Activated CD8-positive, alpha-beta memory T cell treated with anti-CD3 and anti-CD28 coated beads, Interleukin-2, amount 50 U/mL, for 24 hours (primary cell): ENCODE measurements at regions not wholly inside any gene's neighbourhood (a gene's known extent, or its start where the extent isn't known, plus 50 kb on each side); places are given as distances from the start of the nearest gene placed in this dataset.

Source experiments
- DNase-seq: peaks from one replicate; pipeline ENCODE4 v3.0.0-alpha.2; 2020; ENCODE audit errors: extremely low read depth

DNA sequence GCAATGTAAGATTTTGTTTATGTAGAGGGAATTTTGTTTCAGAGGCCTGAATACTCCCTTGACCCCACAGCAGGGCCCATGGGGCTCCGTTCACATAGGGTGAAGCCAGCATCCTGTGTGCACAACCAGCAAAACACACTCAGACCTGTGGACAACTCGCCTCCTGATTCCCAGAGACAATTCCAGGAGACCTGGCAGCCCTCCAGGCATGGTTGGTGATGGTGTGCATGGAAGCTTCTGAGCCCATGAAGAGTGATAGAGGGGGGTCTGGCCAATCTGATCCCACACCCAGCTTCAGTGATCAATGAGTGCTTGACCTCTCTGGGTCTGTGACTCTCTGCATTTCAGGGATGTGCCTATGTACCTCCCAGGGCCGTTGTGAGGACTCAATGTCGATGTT lies 91.0 kb upstream of the RAB6C start:
- no peak for DNase-seq

DNA sequence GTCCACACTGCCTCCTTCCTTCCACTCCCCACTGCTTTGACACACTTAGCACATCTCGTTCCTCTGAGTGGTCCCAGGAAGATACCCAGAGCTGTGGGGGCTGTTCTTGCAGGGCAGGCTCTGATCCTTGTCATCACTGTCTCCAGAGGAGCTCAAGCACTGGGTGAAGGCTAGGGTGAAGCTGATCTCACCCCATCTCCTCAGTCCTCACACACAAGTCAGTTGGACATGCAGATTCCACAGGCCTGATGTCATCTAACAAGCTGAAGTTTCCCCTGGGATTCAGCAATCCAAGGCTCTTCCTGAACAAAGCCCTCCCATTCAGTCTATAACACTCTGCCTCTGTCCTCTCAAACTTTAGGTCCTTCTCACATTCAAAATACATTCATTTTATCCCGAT lies 90.6 kb upstream of the RAB6C start:
- DNase-seq, result no peak

DNA sequence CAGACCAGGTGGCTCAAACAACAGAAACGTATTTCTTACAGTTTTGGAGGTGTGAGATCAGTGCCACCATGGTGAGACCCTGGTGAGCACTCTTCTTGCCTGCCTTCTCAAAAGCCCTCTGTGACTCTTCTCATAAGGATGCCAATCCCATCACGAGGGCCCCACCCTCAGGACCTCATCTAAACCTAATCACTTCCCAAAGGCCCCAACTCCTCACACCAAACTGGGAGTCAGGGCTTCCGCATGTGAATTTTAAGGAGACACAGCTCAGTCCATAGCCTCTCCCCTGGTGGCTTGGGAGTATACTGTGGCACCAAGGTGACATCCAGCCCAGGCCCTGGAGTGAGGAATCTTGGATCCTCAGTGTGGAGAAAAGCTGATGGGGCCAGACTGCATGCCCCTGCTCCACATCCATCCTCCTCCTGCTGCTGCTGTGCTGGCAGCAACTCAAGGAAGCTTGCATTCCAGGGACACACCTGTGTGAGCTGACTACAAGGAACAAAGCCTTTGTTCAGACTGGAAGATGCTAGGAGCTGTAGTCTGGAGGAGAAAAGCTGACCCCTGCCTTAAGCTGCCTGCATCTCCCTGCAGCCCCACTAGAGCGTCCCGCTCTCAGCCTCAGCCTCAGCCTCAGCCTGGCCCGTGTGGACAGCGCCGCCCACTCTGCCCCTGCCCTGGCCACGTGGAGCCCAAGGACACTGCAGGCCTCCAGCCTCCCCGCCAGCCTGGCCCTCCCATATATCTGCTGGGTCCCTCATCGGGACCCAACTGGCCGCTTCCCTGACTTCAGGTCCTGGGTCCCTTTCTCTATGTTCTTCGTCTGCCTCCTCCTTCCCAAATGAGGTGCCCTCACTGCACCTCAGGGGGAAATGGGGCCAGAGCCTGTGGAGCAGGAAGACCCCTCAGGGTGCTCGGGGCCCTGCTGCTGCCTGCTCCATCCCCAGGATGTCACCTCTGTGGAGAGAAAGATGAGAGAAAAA lies 87.8 kb upstream of the RAB6C start:
- no peak for DNase-seq

DNA sequence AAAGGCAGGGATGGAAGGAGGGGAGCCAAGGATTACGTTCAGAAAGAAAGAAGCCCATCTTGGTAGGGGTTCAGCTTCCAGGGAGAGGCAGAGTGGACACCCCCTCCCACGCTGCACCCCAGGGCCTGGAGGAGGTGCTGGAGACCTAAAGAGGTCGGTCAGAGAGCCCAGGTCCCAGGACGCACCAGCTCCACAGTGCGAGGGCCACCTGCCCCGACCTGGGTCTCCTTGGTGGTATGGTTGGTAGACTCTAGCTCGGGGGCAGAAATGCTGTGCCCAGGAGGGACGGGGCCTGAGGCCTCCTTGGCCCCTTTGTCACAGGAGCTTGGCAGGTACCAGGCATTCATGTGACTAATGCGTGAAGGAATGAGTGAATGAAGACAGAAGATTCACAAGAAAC lies 87.1 kb upstream of the RAB6C start:
- no peak for DNase-seq

DNA sequence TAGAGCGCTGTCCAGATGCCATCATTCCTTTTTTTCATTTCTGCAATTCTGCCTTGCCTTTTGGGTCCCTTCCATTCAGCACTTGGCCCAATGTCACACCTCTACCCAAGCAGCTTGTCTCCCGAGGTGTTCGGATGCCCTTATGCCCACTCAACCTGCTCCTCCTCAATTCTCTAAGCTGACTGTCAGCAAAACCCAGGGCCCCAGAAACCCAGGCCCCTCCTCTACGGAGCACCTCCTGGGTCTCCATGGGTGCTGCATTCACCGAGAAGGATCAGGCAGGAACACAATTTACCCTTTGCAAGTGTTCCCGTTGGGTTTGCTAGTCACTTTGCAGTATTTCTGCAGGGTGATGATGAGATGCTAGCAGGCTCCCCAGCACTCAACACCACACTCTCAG lies 86.7 kb upstream of the RAB6C start:
- DNase-seq, result no peak

DNA sequence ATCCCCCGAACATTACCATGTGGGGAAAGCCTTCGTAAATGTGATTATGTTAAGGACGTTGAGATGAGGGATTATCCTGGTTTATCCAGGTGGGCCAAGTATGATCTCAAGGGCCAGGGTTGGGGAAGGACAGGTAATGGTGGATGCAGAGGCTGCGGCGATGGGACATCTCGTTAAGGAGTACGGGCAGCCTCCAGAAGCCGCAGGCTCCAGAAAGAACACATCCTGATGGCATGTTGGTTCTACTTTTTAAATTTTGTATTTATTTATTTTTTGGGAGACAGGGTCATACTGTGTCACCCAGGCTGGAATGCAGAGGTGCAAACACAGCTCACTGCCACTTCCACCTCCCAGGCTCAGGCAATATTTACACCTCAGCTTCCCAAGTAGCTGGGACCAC lies 86.2 kb upstream of the RAB6C start:
- DNase-seq, result no peak

DNA sequence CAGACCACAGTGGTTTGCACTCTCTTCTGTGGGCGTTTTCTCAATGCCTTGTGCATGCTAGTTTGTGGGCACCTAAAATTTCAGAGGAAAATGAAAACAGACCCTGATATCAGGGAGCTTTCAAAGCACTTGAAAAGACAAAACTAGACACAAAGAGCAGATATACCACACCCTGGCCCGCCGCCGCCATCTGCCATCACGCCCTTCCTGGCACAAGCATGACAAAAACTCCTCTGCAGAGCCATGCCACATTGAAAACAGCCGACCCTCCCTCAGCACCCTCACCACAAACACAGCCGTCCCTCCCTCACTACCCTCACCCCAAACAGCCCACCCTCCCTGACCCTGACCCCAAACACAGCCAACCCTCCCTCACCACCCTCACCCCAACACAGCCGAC lies 84.8 kb upstream of the RAB6C start:
- DNase-seq, result no peak

DNA sequence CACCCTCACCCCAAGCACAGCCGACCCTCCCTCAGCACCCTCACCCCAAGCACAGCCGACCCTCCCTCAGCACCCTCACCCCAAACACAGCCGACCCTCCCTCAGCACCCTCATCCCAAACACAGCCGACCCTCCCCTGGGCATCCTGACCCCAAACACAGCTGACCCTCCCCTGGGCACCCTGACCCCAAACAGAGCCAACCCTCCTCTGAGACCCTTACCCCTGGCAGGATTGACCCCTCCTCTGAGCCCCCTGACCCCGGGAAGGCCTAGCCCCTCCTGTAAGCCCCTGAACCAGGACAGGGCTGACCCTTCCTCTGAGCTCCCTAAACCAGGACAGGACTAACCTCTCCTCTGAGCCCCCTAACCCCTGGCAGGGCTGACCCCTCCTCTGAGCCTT lies 84.4 kb upstream of the RAB6C start:
- DNase-seq, result no peak

DNA sequence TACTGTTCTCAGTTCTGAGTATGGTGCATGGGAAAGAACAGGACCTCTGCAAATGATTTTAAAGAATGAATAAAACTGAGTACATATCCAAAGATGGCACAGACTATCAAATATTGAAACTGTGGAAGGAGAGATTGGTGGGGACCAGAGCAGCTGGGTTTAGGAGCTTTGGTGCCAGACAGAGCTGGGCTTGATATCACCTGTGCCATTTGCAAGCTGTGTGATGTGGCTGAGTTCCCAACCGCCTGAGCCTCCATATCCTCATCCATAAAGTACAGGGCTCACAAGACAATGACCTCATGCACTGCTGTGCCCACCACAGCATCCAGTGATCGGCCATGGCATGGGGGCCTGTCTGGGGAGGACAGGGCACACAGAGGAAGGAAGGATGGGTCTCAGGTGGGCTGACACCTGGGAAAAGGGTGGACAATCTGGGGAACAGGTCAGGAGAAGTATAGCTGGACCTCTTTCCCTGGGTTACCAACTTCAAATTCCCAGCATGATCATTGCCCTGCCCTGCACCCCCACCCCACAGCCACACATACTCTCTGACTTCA lies 83.9 kb upstream of the RAB6C start:
- no peak for DNase-seq

DNA sequence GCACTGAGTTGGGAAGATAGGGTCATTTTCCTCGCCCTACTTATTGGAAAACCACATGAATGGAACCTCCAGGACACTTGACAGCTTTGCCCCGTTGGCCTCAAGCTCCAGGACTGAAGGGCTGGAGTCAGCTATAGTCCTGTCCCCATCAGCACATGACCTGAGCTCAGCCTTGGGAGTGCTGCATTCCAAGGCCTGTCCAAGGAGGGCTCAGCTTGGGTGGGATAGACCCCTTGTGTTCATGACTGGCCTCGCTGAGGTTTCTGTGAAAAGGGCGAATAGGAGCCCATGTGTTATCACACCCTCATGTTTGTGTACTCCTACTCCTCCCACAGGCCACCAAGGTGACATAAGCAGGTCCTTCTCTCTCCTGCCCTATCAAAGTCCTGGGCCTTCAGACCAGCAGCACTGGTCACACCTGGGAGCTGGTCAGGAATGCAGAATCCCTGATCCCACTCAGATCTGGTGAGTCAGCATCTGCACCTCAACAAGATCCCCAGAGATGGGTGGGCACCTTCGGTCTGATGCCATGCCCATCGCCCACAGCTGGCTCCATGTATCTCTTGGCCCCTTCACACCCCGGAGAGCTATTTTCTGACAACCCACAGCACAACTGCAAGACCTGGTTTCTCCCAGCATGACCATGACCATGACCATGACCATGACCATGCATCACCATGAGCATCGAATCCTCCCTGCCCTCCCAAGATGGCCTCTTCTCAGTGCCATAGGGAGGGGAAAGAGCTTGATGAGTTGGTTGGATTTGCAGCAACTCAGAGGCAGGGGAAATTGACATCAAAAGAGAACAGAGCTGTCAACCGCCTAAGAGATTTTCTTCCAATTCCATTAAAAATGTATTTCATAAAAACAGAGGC lies 83.0 kb upstream of the RAB6C start:
- no peak for DNase-seq

DNA sequence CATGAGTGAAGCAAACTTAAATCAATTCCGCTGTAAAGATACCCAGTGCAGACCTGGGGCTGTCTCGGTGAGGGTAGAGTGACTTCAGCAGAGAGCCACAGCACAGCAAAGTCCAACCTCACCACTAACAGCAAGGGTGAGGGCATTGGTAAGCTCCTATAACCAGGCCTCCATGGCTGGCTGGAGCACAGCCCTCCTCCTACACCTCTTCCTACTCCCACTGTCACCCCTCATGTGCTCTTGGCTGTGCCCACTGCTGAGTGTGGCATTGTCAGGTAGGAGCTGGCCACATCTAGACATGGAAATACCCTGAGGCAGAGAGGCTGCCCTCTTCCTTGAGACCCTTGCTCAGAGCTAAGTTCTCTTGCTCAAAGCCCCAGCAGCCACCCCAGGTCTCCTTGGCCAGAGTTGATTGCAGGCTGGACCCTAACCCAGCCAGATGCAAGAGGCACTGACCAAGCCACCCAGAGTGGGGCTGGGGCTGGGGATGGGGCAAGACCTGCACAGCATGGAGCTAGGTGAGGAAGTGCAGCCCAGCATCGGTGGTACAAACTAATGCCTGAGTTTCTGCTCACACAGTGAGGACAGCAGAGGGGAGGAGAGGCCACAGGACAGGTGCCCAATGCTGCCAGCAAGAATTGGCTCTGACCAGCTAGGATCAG lies 77.6 kb upstream of the RAB6C start:
- DNase-seq, result no peak

DNA sequence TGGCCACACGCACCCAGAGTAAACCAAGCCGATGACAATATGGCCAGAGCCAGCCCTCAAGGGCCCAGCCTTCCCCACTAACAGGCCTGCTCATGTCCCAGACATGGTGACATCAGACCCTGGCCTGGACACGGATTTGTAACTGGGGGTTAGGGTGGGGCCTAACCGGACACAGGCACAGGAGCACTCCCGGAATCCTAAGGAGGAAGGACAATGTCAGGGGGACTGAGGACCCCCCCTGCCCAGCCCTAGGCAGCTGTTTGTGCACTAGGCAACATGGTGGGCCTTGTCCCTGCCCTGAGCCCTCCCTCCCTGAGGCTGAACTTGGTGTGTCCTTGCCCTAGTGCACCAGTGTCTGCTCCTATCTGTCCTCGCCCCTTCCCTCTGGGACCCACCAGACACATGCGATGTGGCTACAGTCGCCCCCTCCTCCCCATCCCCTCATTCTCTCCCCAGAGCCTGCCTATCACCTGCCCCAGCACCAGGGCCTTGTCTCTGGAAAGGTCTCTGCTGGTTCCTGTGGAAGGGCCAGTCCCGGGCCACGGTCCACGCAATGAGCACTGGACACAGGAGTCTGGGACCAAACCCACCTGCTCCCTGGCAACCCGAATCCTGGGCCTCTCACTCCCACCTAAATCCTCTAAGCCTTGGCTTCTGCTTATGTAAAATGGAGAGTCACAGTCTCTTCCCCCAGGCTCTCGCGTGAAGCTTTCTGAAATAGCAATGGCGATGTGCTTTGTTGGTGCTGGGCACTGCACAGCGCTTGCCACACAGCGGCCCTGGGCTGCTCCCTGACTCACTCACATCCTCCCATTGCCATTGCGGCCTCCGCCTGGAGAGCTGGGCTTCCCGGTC lies 76.5 kb upstream of the RAB6C start:
- no peak for DNase-seq

DNA sequence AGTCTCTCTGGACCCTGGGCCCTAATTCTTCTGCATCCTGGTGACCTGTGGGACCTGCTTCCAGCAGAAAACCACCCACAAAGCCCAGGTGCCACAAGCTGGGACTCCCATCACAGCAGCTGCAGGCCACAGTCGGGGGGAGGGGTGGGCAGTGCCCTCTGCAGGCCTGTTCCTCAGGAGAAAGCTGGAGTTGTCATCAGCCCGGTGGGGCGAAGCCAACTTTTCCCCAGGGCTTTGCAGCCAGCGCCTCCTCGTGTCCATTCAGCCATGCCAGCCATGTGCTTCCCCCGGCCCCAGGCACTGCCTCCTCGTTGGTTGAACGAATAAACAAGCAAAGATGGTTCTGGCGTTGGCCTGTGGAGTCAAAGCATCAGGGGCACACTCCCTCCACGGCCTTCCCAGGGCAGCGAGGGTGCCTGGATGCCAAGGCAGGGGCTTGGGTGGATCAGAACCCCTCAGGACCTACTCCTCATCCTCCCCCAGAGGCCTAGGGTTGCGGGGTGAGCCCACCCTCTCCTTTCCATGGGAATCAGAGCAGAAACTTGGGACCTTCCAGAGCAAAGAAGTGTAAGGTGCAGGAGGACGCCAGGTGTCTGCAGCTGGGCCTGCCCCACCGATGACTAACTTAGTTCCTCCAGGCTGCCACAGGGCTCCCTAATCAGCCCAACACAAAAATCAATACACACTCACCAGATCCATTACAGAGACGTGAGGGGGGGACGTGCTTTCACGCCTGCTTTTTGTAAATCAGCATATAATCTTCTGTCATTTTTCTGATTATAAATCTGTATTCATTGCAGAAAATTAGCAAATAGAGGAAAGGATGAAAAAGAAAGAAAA lies 75.7 kb upstream of the RAB6C start:
- DNase-seq, result no peak

DNA sequence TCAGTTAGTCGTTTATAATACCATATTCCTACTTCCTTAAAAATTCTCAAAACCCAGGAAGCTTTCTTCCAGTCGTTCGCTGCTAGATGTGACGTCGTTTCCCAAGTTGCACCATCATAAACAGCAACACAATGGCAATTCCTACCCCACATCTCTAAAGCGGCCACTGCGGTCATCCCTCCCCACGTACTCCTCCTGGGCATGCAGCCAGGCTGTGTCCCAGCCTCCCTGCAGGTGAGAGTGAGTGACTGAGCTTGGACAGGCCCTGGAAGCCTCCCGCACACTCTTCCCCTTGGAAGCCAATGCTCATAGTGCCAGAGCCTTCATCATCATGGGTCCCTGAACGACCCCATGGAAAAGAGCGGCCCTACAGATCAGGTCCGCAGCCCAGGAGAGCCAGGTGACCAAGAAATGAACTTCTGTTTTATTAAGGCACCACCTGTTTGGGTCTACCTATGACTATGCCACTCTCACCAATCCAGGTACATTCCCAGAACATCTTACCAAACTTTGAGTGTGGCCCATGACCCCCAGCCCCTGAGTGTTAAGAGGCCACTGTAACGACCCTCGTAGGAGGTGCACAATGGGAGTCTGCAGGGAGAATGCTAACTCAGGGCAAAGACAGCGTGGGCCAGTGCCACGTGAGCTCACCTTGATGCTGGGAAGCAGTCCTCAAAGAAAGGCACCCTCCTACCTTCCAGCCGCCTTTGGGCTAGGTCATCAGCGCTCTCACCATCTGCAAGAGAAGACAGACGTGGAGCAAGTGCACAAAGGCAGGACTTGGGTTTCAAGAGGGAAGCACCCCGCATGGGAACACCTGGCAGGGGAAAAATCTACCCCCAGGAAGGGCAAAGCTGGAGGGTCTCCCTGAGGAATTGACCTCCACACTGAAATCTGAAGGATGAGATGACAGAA lies 74.7 kb upstream of the RAB6C start:
- no peak for DNase-seq

DNA sequence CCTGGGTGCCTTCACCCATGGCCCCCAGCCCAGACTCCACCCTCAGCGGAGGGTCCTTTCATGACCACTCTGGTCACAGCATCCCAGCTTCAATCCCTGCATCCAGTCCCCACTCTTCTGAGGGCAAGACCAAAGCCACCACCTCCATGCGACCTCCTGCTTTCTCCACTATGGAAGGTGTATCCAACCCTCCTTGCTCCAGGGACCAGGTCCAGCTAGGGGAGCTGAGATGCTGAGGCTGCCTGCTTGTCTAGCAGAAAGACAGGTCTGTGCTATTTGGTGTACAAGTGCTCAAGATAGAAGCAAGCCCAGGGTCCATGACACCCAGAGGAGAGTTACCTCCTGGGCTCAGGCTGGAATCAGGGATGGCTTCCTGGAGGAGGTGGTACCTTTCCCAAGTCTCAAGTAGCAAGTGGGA lies 73.8 kb upstream of the RAB6C start:
- DNase-seq, result no peak

DNA sequence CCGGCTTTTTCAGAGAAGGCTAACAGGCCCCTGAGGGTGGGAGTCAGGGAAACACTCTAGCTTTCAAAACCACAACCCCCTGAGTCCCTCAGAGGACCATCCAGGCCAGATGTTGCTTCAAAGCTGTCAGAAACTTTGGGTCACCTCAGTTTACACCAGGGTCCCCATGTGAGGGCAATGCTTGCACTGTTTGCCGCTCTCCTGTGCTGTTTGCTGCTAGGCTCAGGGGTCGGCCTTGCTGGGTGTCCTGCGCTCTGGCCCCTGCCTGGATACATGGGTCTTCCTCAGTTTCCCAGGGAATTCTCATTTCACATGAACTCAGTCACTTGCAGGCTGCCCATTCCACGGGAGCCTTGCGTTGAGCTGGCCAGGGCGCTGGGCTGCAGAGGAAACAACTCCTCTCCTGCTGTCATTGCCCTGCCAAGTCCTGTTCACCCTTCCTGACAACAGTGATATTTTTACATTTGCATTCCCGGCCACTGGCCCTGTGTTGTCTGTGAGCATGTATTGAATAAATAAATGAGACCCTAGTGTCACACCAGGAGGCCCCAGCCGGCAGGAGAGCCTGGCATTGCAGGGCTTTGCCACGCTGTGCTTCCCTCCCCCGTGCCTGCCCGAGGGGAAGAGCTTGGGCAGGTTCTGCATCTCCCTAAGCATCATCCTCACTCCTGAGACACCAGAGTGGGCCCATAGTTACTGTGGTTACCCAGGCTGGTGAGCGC lies 73.2 kb upstream of the RAB6C start:
- no peak for DNase-seq

DNA sequence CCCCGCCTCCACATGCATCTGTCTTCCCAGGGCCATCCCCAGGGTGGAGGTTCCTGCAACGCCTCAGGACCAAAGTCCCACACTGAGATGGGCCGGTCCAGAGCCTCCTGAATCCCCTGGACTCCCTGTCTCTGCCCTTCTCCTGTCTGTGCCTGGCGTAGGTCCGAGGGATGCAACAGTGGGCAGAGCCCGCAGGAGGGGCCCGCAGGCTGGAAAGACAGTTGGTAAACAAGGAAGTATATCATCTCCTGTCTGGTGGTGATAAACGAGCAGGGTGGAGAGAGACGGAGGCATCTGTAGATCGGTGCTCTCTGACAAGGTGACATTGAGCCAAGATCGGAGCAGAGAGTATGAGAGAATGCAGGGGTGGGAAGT lies 72.6 kb upstream of the RAB6C start:
- no peak for DNase-seq

DNA sequence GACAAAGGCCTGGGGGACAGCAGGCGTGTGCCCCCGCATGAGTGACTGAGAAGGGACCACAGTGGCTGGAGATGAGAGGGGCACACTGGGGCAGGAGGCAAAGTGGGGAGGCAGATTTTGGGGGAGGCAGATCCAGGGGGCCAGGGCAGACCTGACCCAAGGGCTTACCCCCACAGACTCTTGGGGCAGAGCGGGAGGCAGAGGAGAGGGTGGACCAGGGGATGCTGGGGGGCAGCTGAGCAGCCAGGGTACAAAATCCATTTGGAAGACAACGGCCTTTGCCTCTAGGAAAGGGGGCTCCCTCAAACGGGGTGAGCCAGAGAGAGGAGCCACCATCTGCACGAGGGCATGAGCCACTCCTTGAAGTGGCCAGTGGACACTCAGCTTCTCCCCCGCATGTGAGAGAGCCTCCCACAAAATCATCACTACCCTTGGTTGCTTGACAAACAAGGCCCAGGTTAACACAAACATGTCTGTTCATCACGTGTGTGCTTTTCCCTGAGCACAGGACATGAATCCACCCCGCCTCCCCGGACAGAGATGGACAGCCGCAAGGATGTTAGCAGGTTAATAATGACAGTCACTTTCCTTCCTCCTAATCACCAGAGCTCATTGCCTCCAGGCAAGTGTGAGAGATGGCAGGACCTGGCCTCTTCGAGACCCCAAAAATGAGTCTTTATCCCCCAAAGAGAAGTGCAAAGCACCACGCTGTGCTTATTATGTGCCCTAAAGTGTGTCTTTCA lies 72.0 kb upstream of the RAB6C start:
- DNase-seq, result no peak
